ENCODE measurements at regions not wholly inside any gene's neighbourhood (a gene's known extent, or its start where the extent isn't known, plus 50 kb on each side); places are given as distances from the start of the nearest gene placed in this dataset.

- no peak for TF ChIP-seq CTCF (IDR thresholded peaks at IDR 0.05)
- no peak for TF ChIP-seq POLR2AphosphoS5 (IDR thresholded peaks at IDR 0.05)
- TF ChIP-seq POLR2A (IDR thresholded peaks at IDR 0.05), result no peak
- TF ChIP-seq EP300 (IDR thresholded peaks at IDR 0.05), result no peak
Measured at GRCh38 chr3:22068619-22069018, 317.6 kb upstream of the ZNF385D start.

Data from stomach (tissue), 4 donors.